H1 (cell line): ENCODE measurements at regions not wholly inside any gene's neighbourhood (a gene's known extent, or its start where the extent isn't known, plus 50 kb on each side); places are given as distances from the start of the nearest gene placed in this dataset.

Experiments used
- CTCF ChIA-PET: fragments of 300-600 bp; sonication (Branson Sonifier 250); formaldehyde crosslinking; loops from one replicate; lab custom pipeline; 2021; ENCODE audit not compliant: partially characterized antibody; lab: Charles Lee
- POLR2A ChIA-PET: fragments of 300-600 bp; sonication (Branson Sonifier 250); formaldehyde crosslinking; loops from one replicate; lab custom pipeline; 2021; ENCODE audit warnings: inconsistent platforms; ENCODE audit not compliant: partially characterized antibody; lab: Charles Lee
- DNase-seq, 2 experiments: peaks; one replicate each; pipeline versions ENCODE4 v3.0.0 to v3.0.0-alpha.2; 2010 to 2022; ENCODE audit warnings: low spot score in 2 of 2, low read depth in 1 of 2, mixed read lengths in 1 of 2
- FAIRE-seq: peaks from 2 replicates; lab custom pipeline; 2011; peaks lifted over from hg19 to GRCh38; lab: Jason Lieb, UNC
- H2AFZ ChIP-seq: 2 replicates; pipeline ENCODE4 v1.8.1; 2012; ENCODE audit warnings: low read length, inconsistent platforms
- H2AK5ac ChIP-seq: 2 replicates; pipeline ENCODE4 v1.6.1; 2013; ENCODE audit warnings: low read depth, low read length
- H2BK120ac ChIP-seq: replicated peaks from 2 replicates; pipeline ENCODE3; 2013; ENCODE audit warnings: low read depth, low read length, inconsistent platforms
- H2BK12ac ChIP-seq: 2 replicates; pipeline ENCODE4 v1.6.1; 2013; ENCODE audit warnings: low read depth, low read length
- H2BK15ac ChIP-seq: 2 replicates; pipeline ENCODE4 v1.6.1; 2013; ENCODE audit warnings: low read length
- H2BK20ac ChIP-seq: 2 replicates; pipeline ENCODE4 v1.6.1; 2013; ENCODE audit warnings: low read length
- H2BK5ac ChIP-seq: 2 replicates; pipeline ENCODE4 v1.6.1; 2013; ENCODE audit warnings: low read depth, low read length
- H3K14ac ChIP-seq: 2 replicates; pipeline ENCODE4 v1.6.1; 2013; ENCODE audit warnings: inconsistent platforms; ENCODE audit not compliant: insufficient read length
- H3K18ac ChIP-seq: 2 replicates; pipeline ENCODE4 v1.6.1; 2013; ENCODE audit warnings: low read length; ENCODE audit errors: extremely low read depth
- H3K23ac ChIP-seq: 2 replicates; pipeline ENCODE4 v1.6.1; 2013; ENCODE audit warnings: inconsistent platforms; ENCODE audit not compliant: insufficient read length
- H3K23me2 ChIP-seq: 2 replicates; pipeline ENCODE4 v1.6.1; 2013; ENCODE audit warnings: low read depth, low read length
- H3K27ac ChIP-seq: 2 replicates; pipeline ENCODE4 v1.6.1; 2011; ENCODE audit warnings: low read depth, low read length, inconsistent platforms
- H3K27me3 ChIP-seq, 4 experiments: replicated peaks in 1 of 4; 1 replicate in 1 of 4; 2 replicates in 3 of 4; pipeline versions ENCODE4 v1.6.1 to v1.8.1; 2011 to 2013; ENCODE audit warnings: low read length in 3 of 4, mild to moderate bottlenecking in 3 of 4, inconsistent platforms in 2 of 4, mixed read lengths in 2 of 4, moderate library complexity in 1 of 4; ENCODE audit not compliant: control insufficient read depth in 3 of 4, insufficient read depth in 3 of 4; ENCODE audit errors: extremely low read depth in 1 of 4
- H3K36me3 ChIP-seq, 4 experiments: 2 replicates each; pipeline versions ENCODE4 v1.6.1 to v1.8.1; 2011 to 2013; ENCODE audit warnings: mild to moderate bottlenecking in 4 of 4, low read length in 3 of 4, moderate library complexity in 2 of 4, control low read depth in 1 of 4, inconsistent platforms in 1 of 4; ENCODE audit not compliant: insufficient read depth in 4 of 4, control insufficient read depth in 2 of 4
- H3K4ac ChIP-seq: replicated peaks from 2 replicates; pipeline ENCODE3; 2013; ENCODE audit warnings: low read length, low read depth, mixed read lengths, inconsistent platforms; ENCODE audit not compliant: insufficient read length
- H3K4me1 ChIP-seq, 4 experiments: replicated peaks in 1 of 4; 1 replicate in 1 of 4; 2 replicates in 3 of 4; pipeline versions ENCODE4 v1.6.1 to v1.8.1; 2011 to 2013; ENCODE audit warnings: low read length in 3 of 4, inconsistent platforms in 2 of 4, mixed read lengths in 1 of 4; ENCODE audit not compliant: insufficient read depth in 4 of 4, control insufficient read depth in 3 of 4
- H3K4me2 ChIP-seq, 2 experiments: 2 replicates each; pipeline versions ENCODE4 v1.6.1 to v1.8.1; 2011 to 2013; ENCODE audit warnings: low read depth in 2 of 2, low read length in 2 of 2, control low read depth in 1 of 2, inconsistent platforms in 1 of 2, mild to moderate bottlenecking in 1 of 2; ENCODE audit not compliant: insufficient read depth in 1 of 2
- H3K4me3 ChIP-seq, 4 experiments: fragments of 200-600, 300-600 bp in 1 of 4; sonication (generic), shearing (Covaris generic), sonication (Bioruptor Twin) in 1 of 4; 2 replicates each; pipeline versions ENCODE4 v1.5.1 to v1.8.1; 2011 to 2016; ENCODE audit warnings: low read length in 4 of 4, low read depth in 3 of 4, control low read depth in 2 of 4, inconsistent platforms in 2 of 4, mild to moderate bottlenecking in 2 of 4, mixed read lengths in 1 of 4, moderate library complexity in 1 of 4; ENCODE audit not compliant: insufficient read depth in 2 of 4; ENCODE audit errors: extremely low read depth in 1 of 4
- H3K56ac ChIP-seq: replicated peaks from 2 replicates; pipeline ENCODE3; 2013; ENCODE audit warnings: low read depth, mild to moderate bottlenecking, mixed read lengths, low read length, inconsistent platforms; ENCODE audit not compliant: insufficient read length
- H3K79me1 ChIP-seq: 2 replicates; pipeline ENCODE4 v1.6.1; 2013; ENCODE audit warnings: low read depth, low read length, control low read depth
- H3K79me2 ChIP-seq, 2 experiments: 2 replicates each; pipeline versions ENCODE4 v1.6.1 to v1.8.1; 2012 to 2013; ENCODE audit warnings: low read length in 2 of 2, mild to moderate bottlenecking in 2 of 2, inconsistent platforms in 1 of 2; ENCODE audit not compliant: insufficient read depth in 2 of 2, control insufficient read depth in 1 of 2
- H3K9ac ChIP-seq, 4 experiments: replicated peaks in 1 of 4; 1 replicate in 1 of 4; 2 replicates in 3 of 4; pipeline versions ENCODE4 v1.6.1 to v1.8.1; 2011 to 2013; ENCODE audit warnings: low read depth in 3 of 4, low read length in 3 of 4, control low read depth in 2 of 4, mild to moderate bottlenecking in 2 of 4, moderate library complexity in 2 of 4, inconsistent platforms in 1 of 4; ENCODE audit errors: extremely low read depth in 1 of 4
- H3K9me3 ChIP-seq, 2 experiments: 2 replicates each; pipeline versions ENCODE4 v1.6.1 to v1.8.1; 2012 to 2013; ENCODE audit warnings: mild to moderate bottlenecking in 2 of 2, moderate library complexity in 2 of 2, control low read depth in 1 of 2, inconsistent platforms in 1 of 2, low read depth in 1 of 2, low read length in 1 of 2, mixed read lengths in 1 of 2; ENCODE audit not compliant: insufficient read depth in 2 of 2
- H4K20me1 ChIP-seq, 2 experiments: replicated peaks in 1 of 2; 2 replicates each; pipeline versions ENCODE3 to v1.8.1; 2011 to 2013; ENCODE audit warnings: inconsistent platforms in 2 of 2, low read length in 2 of 2, mild to moderate bottlenecking in 1 of 2; ENCODE audit not compliant: insufficient read depth in 2 of 2, control insufficient read depth in 1 of 2
- H4K5ac ChIP-seq: 2 replicates; pipeline ENCODE4 v1.6.1; 2013; ENCODE audit warnings: low read length, low read depth, mixed read lengths, inconsistent platforms; ENCODE audit not compliant: insufficient read length
- H4K8ac ChIP-seq: 2 replicates; pipeline ENCODE4 v1.8.0; 2013; ENCODE audit warnings: mild to moderate bottlenecking, moderate library complexity, low read length, inconsistent platforms; ENCODE audit not compliant: insufficient read depth; ENCODE audit errors: extremely low read depth
- H4K91ac ChIP-seq: replicated peaks from 2 replicates; pipeline ENCODE3; 2013; ENCODE audit warnings: low read length, mixed read lengths, inconsistent platforms; ENCODE audit not compliant: insufficient read length
- ATF3 ChIP-seq: IDR thresholded peaks from 2 replicates; pipeline ENCODE4 v1.6.1; 2011; ENCODE audit warnings: low read depth, mild to moderate bottlenecking, low read length; ENCODE audit not compliant: insufficient read depth
- CHD2 ChIP-seq: IDR thresholded peaks from 2 replicates; pipeline ENCODE4 v1.6.1; 2012; ENCODE audit warnings: low read length, improper control_type of control experiment
- FOSL1 ChIP-seq: IDR thresholded peaks from 2 replicates; pipeline ENCODE4 v1.6.1; 2011; ENCODE audit warnings: mild to moderate bottlenecking, low read depth, low read length, moderate library complexity; ENCODE audit not compliant: insufficient read depth
- JUN ChIP-seq: IDR thresholded peaks from 2 replicates; pipeline ENCODE4 v1.6.1; 2011; ENCODE audit warnings: low read depth, mild to moderate bottlenecking, improper control_type of control experiment, low read length
- KDM5A ChIP-seq: fragments of 200-600 bp; IDR thresholded peaks from 2 replicates; pipeline ENCODE4 v1.7.1; 2012; ENCODE audit warnings: mild to moderate bottlenecking, low read length, inconsistent platforms, mixed read lengths
- MAFK ChIP-seq: IDR thresholded peaks from 2 replicates; pipeline ENCODE4 v1.6.1; 2012; ENCODE audit warnings: low read depth, mild to moderate bottlenecking, improper control_type of control experiment, low read length
- MAX ChIP-seq: IDR thresholded peaks from 2 replicates; pipeline ENCODE4 v1.6.1; 2012; ENCODE audit warnings: inconsistent platforms
- POLR2A ChIP-seq, 2 experiments: IDR thresholded peaks; 1 replicate in 1 of 2; 2 replicates in 1 of 2; pipeline ENCODE4 v1.6.1; 2011; ENCODE audit warnings: low read depth in 2 of 2, low read length in 2 of 2, mild to moderate bottlenecking in 2 of 2; ENCODE audit errors: control extremely low read depth in 1 of 2
- POLR2AphosphoS5 ChIP-seq: IDR thresholded peaks from 2 replicates; pipeline ENCODE4 v1.6.1; 2011; ENCODE audit warnings: low read depth, low read length
- RBBP5 ChIP-seq: IDR thresholded peaks from 2 replicates; pipeline ENCODE4 v1.7.1; 2012; ENCODE audit warnings: low read depth, mild to moderate bottlenecking, inconsistent platforms, low read length, moderate library complexity, borderline replicate concordance
- RNF2 ChIP-seq: fragments of 200-900, 300-1000 bp; sonication (generic); IDR thresholded peaks from 2 replicates; pipeline ENCODE4 v1.7.1; 2016; ENCODE audit warnings: borderline replicate concordance, low read depth, mild to moderate bottlenecking, antibody characterized with exemption, low read length; ENCODE audit not compliant: poor library complexity, severe bottlenecking; ENCODE audit errors: missing control alignments
- SP1 ChIP-seq: IDR thresholded peaks from 2 replicates; pipeline ENCODE4 v1.6.1; 2011; ENCODE audit warnings: low read depth, low read length
- SP2 ChIP-seq: IDR thresholded peaks from 2 replicates; pipeline ENCODE4 v1.6.1; 2012; ENCODE audit warnings: mild to moderate bottlenecking, low read length, inconsistent platforms
- TBP ChIP-seq: IDR thresholded peaks from 2 replicates; pipeline ENCODE4 v1.6.1; 2011; ENCODE audit warnings: low read depth, low read length, improper control_type of control experiment
- WGBS, 2 experiments: shearing (Covaris generic) in 1 of 2; methylation state at CpG; one replicate each; pipeline versions ENCODE4 v1.1.6 to v1.1.7; 2013 to 2015; ENCODE audit warnings: low lambda C conversion rate in 2 of 2, mixed read lengths in 2 of 2, inconsistent platforms in 1 of 2, low coverage in 1 of 2, missing lambda C conversion rate in 1 of 2; ENCODE audit not compliant: insufficient replicate concordance in 2 of 2, insufficient coverage in 1 of 2, insufficient read length in 1 of 2; ENCODE audit errors: extremely low coverage in 1 of 2, missing lambda C conversion rate in 1 of 2; 5-methylcytosine and 5-hydroxymethylcytosine counted together

GRCh38 chr16:85246473-85246872 is 134.2 kb upstream of the CIBAR2 start:
- Histone ChIP-seq H2BK5ac (no peak overlapping the region), H3K79me2 (no peaks in the 10 kb centered on the region; a peak in 1 of 4 replicates), H2BK15ac (no peak overlapping the region), H4K5ac (no peak overlapping the region), H3K4me3 (no peak overlapping the region), H4K8ac (peak overlapping the region; percentile 35; the same call in 1 of the 2 replicates), H2BK12ac (no peak overlapping the region), H2AFZ (no peak overlapping the region), H2BK20ac (no peak overlapping the region), H3K9ac (no peak overlapping the region), H3K4me2 (no peak overlapping the region), H3K18ac (no peak overlapping the region), H3K27me3 (no peaks in the 10 kb centered on the region), H4K20me1 (peaks cover 4 to 6% of the 10 kb centered on the region in 2 experiments), H2AK5ac (no peak overlapping the region), H3K4ac (no peak overlapping the region), H2BK120ac (no peak overlapping the region), H3K27ac (no peak overlapping the region), H3K23me2 (peaks cover 3% of the 10 kb centered on the region; the same call in 1 of the 2 replicates), H3K36me3 (no peaks in the 10 kb centered on the region), H3K9me3 (no peaks in the 10 kb centered on the region), H3K14ac (no peak overlapping the region), H3K4me1 (peaks cover 0 to 25% (median 6%) of the 10 kb centered on the region in 4 experiments; a peak in 5 of 7 replicates), H4K91ac (no peak overlapping the region), H3K79me1 (peaks cover 7% of the 10 kb centered on the region), H3K23ac (no peak overlapping the region), H3K56ac (no peak overlapping the region)
- CTCF ChIA-PET: interaction anchor here (0.6 to 17.5 kb wide), 9 partner anchors 10 to 902 kb away, joined by 3 to 371 read pairs (median 5); no protein-coding TSS in a partner anchor
- WGBS, 2 experiments: 78% methylated on average over 6 of the region's 8 CpGs; no CpG with 5 or more reads in 1 of the 2 experiments
- FAIRE-seq (no peak), DNase-seq (no peak)
- POLR2A ChIA-PET: no interaction called here
- TF ChIP-seq RBBP5 (no peak), SP1 (no peak), FOSL1 (no peak), CHD2 (no peak), JUN (no peak), POLR2A (IDR thresholded peaks at IDR 0.05; ENCODE audit: control extremely low read depth in 1 of 2, low read depth in 2 of 2, low read length in 2 of 2) (no peak), KDM5A (no peak), MAX (no peak), SP2 (no peak), MAFK (no peak), RNF2 (no peak), ATF3 (no peak), POLR2AphosphoS5 (no peak), TBP (no peak)
